HL-60 (cell line): ENCODE measurements at regions not wholly inside any gene's neighbourhood (a gene's known extent, or its start where the extent isn't known, plus 50 kb on each side); places are given as distances from the start of the nearest gene placed in this dataset.

Source experiments
- POLR2AphosphoS5 ChIP-seq: IDR thresholded peaks from 2 replicates; pipeline ENCODE4 v1.6.1; 2012; ENCODE audit warnings: low read depth
- REST ChIP-seq: IDR thresholded peaks from 2 replicates; pipeline ENCODE4 v1.6.1; 2012; ENCODE audit warnings: low read depth; ENCODE audit not compliant: insufficient replicate concordance
- TF ChIP-seq, protein P1 (sequence below): IDR thresholded peaks from one replicate; pipeline ENCODE4 v1.5.1; 2011; ENCODE audit warnings: low read length, control low read depth, inconsistent platforms; ENCODE audit not compliant: insufficient read depth

DNA sequence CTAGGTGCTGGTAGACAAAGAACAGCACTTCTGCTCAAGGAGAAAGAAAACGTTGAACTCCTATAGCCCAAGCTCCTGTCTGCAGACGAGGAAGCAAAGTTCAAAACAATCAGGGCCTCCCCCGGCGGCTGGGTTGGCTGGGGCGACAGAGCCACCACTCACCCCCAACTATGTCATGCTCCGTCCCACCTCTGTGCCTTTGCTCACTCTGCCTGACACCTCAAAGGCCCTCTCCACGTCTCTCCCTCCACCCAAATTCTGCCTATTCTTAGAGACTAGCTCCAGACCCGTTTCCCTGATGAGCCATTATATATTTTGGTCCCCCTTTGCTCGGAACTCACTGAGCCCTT, 304.3 kb downstream of the TLE3 start:
- TF ChIP-seq POLR2AphosphoS5: no peak
- TF ChIP-seq, protein P1, sequence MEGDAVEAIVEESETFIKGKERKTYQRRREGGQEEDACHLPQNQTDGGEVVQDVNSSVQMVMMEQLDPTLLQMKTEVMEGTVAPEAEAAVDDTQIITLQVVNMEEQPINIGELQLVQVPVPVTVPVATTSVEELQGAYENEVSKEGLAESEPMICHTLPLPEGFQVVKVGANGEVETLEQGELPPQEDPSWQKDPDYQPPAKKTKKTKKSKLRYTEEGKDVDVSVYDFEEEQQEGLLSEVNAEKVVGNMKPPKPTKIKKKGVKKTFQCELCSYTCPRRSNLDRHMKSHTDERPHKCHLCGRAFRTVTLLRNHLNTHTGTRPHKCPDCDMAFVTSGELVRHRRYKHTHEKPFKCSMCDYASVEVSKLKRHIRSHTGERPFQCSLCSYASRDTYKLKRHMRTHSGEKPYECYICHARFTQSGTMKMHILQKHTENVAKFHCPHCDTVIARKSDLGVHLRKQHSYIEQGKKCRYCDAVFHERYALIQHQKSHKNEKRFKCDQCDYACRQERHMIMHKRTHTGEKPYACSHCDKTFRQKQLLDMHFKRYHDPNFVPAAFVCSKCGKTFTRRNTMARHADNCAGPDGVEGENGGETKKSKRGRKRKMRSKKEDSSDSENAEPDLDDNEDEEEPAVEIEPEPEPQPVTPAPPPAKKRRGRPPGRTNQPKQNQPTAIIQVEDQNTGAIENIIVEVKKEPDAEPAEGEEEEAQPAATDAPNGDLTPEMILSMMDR: no peak
- no peak for TF ChIP-seq REST
